Activated T-cell treated with anti-CD3 and anti-CD28 coated beads, Interleukin-2, amount 50 U/mL, for 4 hours (primary cell): ENCODE measurements at regions not wholly inside any gene's neighbourhood (a gene's known extent, or its start where the extent isn't known, plus 50 kb on each side); places are given as distances from the start of the nearest gene placed in this dataset.

Experiments used
- ATAC-seq, 2 donors: fragments of 200-7000 bp; cut with Tn5 transposase; one replicate each; pipeline ENCODE4 v1.10.0; 2021
- DNase-seq: peaks from one replicate; pipeline ENCODE4 v3.0.0-alpha.2; 2020
- H3K27me3 Mint-ChIP-seq: one replicate; pipeline ENCODE4 v1.8.0; 2021; ENCODE audit warnings: low read depth, mixed read lengths
- H3K36me3 Mint-ChIP-seq: one replicate; pipeline ENCODE4 v1.8.0; 2022; ENCODE audit warnings: mixed read lengths; ENCODE audit not compliant: insufficient read depth
- H3K4me1 Mint-ChIP-seq: one replicate; pipeline ENCODE4 v1.8.0; 2021; ENCODE audit warnings: low read depth, mixed read lengths
- H3K4me3 Mint-ChIP-seq: one replicate; pipeline ENCODE4 v1.8.0; 2021; ENCODE audit warnings: mild to moderate bottlenecking, moderate library complexity, mixed read lengths
- H3K9me3 Mint-ChIP-seq: one replicate; pipeline ENCODE4 v1.8.0; 2021; ENCODE audit warnings: mixed read lengths

DNA sequence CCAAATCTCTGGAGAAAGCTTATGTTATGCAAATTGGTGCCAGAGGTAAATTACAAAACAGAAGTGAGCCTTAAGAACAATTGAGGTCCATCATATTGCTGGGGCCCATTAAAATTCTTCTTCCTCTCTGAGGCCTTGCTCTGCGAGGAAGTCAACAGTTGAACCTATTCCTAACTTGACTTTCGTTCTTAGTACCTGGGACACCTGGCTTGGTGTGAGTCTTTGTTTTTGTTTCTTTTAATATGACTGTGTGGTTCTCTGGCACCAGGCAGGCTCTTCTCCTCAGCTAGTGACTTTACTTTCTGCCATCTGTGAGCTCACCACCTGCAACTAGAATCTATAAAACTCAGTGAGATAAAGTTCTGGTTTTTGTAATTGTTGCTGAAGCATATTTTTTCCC is 120.4 kb downstream of the CBLN1 start:
- Mint-ChIP-seq H3K4me3 (no peak overlapping the region), H3K9me3 (peaks cover 9% of the 10 kb centered on the region), H3K4me1 (no peaks in the 10 kb centered on the region), H3K36me3 (no peaks in the 10 kb centered on the region), H3K27me3 (peaks cover 4% of the 10 kb centered on the region)
- ATAC-seq (no peak), DNase-seq (no peak)

DNA sequence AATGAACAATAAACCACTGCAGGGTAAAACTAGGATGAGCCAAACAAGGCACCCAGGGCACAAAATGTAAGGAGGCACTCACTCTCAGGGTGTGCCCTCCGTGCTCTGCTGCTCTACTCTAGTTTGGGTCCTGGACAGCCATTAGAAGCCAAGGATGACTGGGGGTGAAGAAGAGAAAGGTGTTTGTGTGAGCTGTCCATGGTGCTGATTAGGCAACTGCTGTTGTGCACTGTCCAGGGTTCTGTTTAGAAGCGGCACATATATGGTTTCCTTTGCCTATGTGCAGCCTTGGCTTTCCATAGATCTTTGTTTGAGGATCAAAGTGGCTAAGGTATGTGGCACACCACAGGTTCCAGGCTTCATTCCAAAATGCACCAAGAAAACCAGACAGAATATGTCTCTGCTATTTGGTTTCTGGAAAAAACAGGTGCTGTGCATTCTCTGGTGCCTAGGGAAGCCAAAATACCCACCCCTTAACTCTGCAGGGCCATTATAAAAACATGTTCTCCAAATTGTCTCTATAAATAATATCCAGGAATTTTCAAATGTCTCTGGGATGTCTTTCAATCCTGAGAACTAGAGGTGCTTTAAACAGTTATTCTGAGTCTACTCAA is 123.5 kb downstream of the CBLN1 start:
- Mint-ChIP-seq H3K4me1 (no peaks in the 10 kb centered on the region), H3K27me3 (peaks cover 4% of the 10 kb centered on the region), H3K9me3 (peaks cover 15% of the 10 kb centered on the region), H3K36me3 (no peaks in the 10 kb centered on the region), H3K4me3 (no peak overlapping the region)
- ATAC-seq (no peak), DNase-seq (no peak)

DNA sequence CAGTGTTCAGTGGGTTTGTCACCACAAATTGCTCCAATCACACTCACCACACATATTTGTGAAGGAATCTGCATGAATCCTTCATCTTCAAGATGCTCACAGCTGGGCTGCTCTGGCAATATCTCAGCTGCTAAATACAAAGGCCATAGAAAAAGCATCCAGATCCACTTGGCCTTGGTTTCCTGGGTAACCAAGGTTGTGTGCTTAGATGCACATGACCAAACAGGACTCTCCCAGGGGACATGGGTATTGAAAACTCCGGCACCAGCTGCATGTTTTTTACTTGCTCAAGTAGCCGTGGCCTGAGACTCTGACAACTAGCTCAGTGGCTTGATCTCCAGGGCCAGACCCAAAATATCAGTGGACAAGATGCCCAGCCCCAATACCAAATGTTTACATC is 131.3 kb downstream of the CBLN1 start:
- H3K4me3 Mint-ChIP-seq: no peak overlapping the region
- ATAC-seq (no peak), DNase-seq (no peak)
- peaks cover 33% of the 10 kb centered on the region for H3K9me3 Mint-ChIP-seq
- no peaks in the 10 kb centered on the region for H3K4me1 Mint-ChIP-seq
- no peaks in the 10 kb centered on the region for H3K36me3 Mint-ChIP-seq
- no peaks in the 10 kb centered on the region for H3K27me3 Mint-ChIP-seq

- no peaks in the 10 kb centered on the region for H3K36me3 Mint-ChIP-seq
- H3K27me3 Mint-ChIP-seq: no peaks in the 10 kb centered on the region
- peaks cover 26% of the 10 kb centered on the region for H3K9me3 Mint-ChIP-seq
- DNase-seq: no peak
- H3K4me1 Mint-ChIP-seq: no peaks in the 10 kb centered on the region
- ATAC-seq: no peak
- H3K4me3 Mint-ChIP-seq: no peak overlapping the region
These were observed 133.2 kb downstream of the CBLN1 start for GRCh38 chr16:49148410-49148809.

- Mint-ChIP-seq H3K27me3 (no peaks in the 10 kb centered on the region), H3K4me1 (no peaks in the 10 kb centered on the region)
These were observed 141.0 kb downstream of the CBLN1 start for GRCh38 chr16:49140618-49141017.

DNA sequence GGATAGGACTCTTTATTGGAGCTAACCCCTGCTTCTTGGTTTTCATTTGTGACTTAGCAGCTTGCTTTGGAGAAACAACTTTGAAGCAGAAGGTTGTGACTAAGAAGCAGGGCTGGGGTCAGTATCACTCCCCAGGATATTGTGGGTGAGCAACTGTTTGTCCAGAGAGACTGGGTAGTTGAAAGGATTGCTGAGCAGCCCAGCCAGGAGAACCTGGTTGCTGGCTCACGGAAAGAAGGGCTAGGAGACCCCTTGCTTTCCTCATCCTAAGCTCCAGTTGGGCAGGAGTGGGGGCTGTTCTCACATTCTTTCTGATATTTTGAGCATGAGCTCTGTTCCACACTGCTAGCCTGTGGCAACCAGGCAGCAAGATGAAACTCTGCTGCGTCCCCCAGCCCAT is 151.2 kb downstream of the CBLN1 start:
- Mint-ChIP-seq H3K4me3 (no peak overlapping the region), H3K9me3 (peaks cover 4% of the 10 kb centered on the region), H3K36me3 (no peaks in the 10 kb centered on the region), H3K27me3 (no peaks in the 10 kb centered on the region), H3K4me1 (no peaks in the 10 kb centered on the region)
- no peak for ATAC-seq
- DNase-seq: no peak

More at GRCh38 chr16:49140618-49141017, 141.0 kb downstream of the CBLN1 start:
- peaks cover 15% of the 10 kb centered on the region for H3K9me3 Mint-ChIP-seq
- DNase-seq: no peak
- H3K36me3 Mint-ChIP-seq: no peaks in the 10 kb centered on the region
- no peak overlapping the region for H3K4me3 Mint-ChIP-seq
- ATAC-seq: no peak

GRCh38 chr16:49129935-49130334 is 151.7 kb downstream of the CBLN1 start:
- ATAC-seq (no peak), DNase-seq (no peak)
- H3K4me1 Mint-ChIP-seq: no peaks in the 10 kb centered on the region
- H3K4me3 Mint-ChIP-seq: no peak overlapping the region
- no peaks in the 10 kb centered on the region for H3K27me3 Mint-ChIP-seq
- no peaks in the 10 kb centered on the region for H3K36me3 Mint-ChIP-seq
- H3K9me3 Mint-ChIP-seq: peaks cover 4% of the 10 kb centered on the region

DNA sequence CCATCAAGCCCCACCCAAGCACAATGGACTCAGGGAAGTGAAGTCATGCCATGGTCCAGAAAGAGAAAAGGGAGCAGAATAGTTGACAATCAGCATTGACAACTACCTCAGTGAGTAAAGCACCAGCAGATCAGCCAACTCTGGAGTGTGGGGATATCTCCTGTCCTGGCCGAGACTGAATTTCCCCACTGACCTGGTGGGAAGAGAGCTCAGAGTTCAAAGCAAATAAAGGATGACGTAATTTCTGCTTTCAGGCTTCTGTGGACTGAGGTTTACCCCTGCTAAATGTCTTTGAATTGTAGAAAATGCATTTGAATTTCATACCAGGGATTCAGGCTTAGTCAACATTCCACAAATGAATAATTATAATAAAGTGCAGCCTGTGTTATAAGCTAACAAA is 152.9 kb downstream of the CBLN1 start:
- Mint-ChIP-seq H3K9me3 (peaks cover 4% of the 10 kb centered on the region), H3K4me1 (no peaks in the 10 kb centered on the region), H3K36me3 (no peaks in the 10 kb centered on the region), H3K4me3 (no peak overlapping the region), H3K27me3 (no peaks in the 10 kb centered on the region)
- no peak for DNase-seq
- ATAC-seq: no peak

DNA sequence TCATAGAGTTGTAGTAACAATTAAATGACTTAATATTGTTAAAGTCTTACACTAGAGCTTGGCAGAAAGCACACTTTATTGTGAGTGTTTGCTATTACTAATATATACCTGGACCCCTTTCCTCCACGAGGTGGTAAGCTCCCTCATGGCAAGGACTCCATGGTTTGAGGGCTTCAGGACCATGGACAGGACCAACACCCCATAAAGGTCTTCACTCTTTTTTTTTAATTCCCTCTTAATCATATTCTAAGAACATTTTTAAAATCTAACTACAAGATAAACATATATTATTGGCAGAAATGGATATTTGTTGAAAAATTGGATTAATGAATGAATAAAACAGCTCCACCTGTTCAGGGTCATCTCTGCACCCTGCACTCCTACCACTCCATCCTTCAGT is 154.5 kb downstream of the CBLN1 start:
- Mint-ChIP-seq H3K27me3 (no peaks in the 10 kb centered on the region), H3K9me3 (peaks cover 4% of the 10 kb centered on the region), H3K4me1 (no peaks in the 10 kb centered on the region), H3K4me3 (no peak overlapping the region), H3K36me3 (no peaks in the 10 kb centered on the region)
- ATAC-seq: no peak
- DNase-seq: no peak

GRCh38 chr16:49121636-49122035 is 160.0 kb downstream of the CBLN1 start:
- no peak overlapping the region for H3K4me3 Mint-ChIP-seq
- H3K36me3 Mint-ChIP-seq: no peaks in the 10 kb centered on the region
- no peak for DNase-seq
- H3K9me3 Mint-ChIP-seq: peaks cover 4% of the 10 kb centered on the region
- no peaks in the 10 kb centered on the region for H3K4me1 Mint-ChIP-seq
- H3K27me3 Mint-ChIP-seq: no peaks in the 10 kb centered on the region
- ATAC-seq: no peak

- no peaks in the 10 kb centered on the region for H3K36me3 Mint-ChIP-seq
- no peak for ATAC-seq
These were observed 161.0 kb downstream of the CBLN1 start for GRCh38 chr16:49120631-49121030.

DNA sequence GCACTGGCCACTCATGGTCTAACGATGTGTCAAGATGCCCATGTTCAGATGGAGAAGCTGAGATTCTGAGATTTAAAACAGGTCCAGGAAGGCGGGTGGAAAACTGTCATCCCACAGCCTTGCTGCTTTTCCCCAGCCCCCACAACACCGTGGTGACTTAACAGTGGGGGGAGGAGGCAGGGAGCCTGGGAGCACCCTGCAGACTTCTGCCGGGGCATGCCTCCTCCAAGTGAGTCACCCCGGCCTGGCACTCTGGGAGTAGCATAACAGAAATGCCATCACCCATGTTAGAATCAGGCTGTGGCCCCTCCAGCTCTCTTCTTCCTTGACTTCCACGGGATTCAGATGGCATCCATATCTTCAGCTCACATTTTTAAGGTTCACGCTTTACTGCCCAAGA is 164.8 kb downstream of the CBLN1 start:
- H3K4me3 Mint-ChIP-seq: no peak overlapping the region
- H3K27me3 Mint-ChIP-seq: no peaks in the 10 kb centered on the region
- ATAC-seq (no peak), DNase-seq (no peak)
- H3K4me1 Mint-ChIP-seq: no peaks in the 10 kb centered on the region
- H3K36me3 Mint-ChIP-seq: no peaks in the 10 kb centered on the region
- peaks cover 4% of the 10 kb centered on the region for H3K9me3 Mint-ChIP-seq

More at GRCh38 chr16:49120631-49121030, 161.0 kb downstream of the CBLN1 start:
- Mint-ChIP-seq H3K4me3 (no peak overlapping the region), H3K9me3 (peaks cover 4% of the 10 kb centered on the region), H3K27me3 (no peaks in the 10 kb centered on the region), H3K4me1 (no peaks in the 10 kb centered on the region)
- no peak for DNase-seq

DNA sequence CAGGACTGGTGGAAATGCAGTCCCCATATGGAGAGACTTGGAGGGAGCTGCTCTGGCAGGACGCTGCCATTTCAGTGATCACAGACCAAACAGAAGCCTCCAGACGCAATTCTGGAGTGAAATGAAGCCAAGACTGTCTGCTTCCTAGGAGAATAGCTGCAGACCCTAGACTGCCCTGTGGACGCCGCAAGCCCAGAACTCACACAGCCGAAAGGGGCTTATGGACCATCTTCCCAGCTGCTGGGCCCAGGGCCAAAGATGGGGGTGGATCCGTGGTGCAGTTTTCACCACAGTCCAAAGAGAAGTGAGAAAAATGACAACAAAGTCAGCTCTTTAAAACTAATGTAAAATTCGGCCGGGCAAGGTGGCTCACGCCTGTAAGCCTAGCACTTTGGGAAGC is 165.7 kb downstream of the CBLN1 start:
- no peak for ATAC-seq

DNA sequence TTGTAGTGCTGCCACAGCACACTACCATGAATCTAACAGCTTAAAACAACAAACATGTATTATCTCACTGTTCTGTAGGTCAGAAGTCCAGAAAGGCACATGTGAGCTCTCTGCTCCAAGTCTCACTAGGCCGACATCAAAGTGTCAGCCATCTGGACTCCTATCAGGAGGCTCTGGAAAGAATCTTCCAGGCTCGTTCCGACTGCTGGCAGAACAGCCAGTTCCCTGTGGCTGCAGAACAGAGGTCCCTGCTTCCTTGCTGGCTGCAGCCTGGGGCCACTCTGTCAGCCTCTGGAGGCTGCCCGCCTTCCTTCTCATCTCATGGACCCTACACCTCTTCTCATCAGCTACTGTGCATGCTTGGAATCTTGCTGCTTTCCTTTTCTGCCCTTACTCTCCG is 168.9 kb downstream of the CBLN1 start:
- DNase-seq (no peak), ATAC-seq (no peak)
- Mint-ChIP-seq H3K27me3 (no peaks in the 10 kb centered on the region), H3K9me3 (no peaks in the 10 kb centered on the region), H3K4me1 (no peaks in the 10 kb centered on the region), H3K36me3 (no peaks in the 10 kb centered on the region), H3K4me3 (no peak overlapping the region)

More for the DNA sequence above, 165.7 kb downstream of the CBLN1 start:
- DNase-seq: no peak
- no peaks in the 10 kb centered on the region for H3K4me1 Mint-ChIP-seq
- peaks cover 4% of the 10 kb centered on the region for H3K9me3 Mint-ChIP-seq
- no peaks in the 10 kb centered on the region for H3K27me3 Mint-ChIP-seq
- H3K4me3 Mint-ChIP-seq: no peak overlapping the region
- no peaks in the 10 kb centered on the region for H3K36me3 Mint-ChIP-seq

GRCh38 chr16:49111351-49111750 is 170.3 kb downstream of the CBLN1 start:
- ATAC-seq: no peak
- H3K27me3 Mint-ChIP-seq: no peaks in the 10 kb centered on the region
- peaks cover 5% of the 10 kb centered on the region for H3K9me3 Mint-ChIP-seq
- no peak overlapping the region for H3K4me3 Mint-ChIP-seq
- DNase-seq: no peak
- no peaks in the 10 kb centered on the region for H3K4me1 Mint-ChIP-seq
- H3K36me3 Mint-ChIP-seq: no peaks in the 10 kb centered on the region

- Mint-ChIP-seq H3K27me3 (no peaks in the 10 kb centered on the region), H3K4me1 (no peaks in the 10 kb centered on the region), H3K4me3 (no peak overlapping the region), H3K9me3 (peaks cover 14% of the 10 kb centered on the region), H3K36me3 (no peaks in the 10 kb centered on the region)
- DNase-seq (no peak), ATAC-seq (no peak)
These were observed 173.0 kb downstream of the CBLN1 start for GRCh38 chr16:49108611-49109010.
